ENCODE measurements at regions not wholly inside any gene's neighbourhood (a gene's known extent, or its start where the extent isn't known, plus 50 kb on each side); places are given as distances from the start of the nearest gene placed in this dataset.

DNA sequence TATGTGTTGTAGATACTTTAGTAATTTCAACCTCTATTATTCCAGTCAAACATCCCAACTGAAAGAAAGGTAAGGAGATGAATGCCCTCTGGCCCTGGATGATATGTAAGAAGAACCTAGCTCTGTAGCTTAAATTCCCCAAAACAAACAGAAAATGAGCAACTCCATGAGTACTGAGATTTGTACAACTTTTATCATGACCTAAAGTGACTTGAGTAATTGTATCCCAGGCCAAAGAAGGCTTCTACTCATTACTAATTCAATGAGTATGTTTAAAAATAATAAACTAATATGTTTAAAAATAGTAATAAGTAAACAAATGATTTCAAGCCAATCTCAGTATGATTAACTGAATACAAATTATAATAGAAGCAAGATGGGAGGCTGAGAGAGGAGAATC, 414.0 kb upstream of the ACTBL2 start:
- TF ChIP-seq YY1 (IDR thresholded peaks at IDR 0.05; ENCODE audit: insufficient read depth, insufficient read length) (no peak), ZNF274 (IDR thresholded peaks at IDR 0.05; ENCODE audit: low read depth, low read length) (no peak), SUZ12 (IDR thresholded peaks at IDR 0.05; ENCODE audit: extremely low read depth, insufficient read depth, insufficient read length) (no peak)
